GM18861 (cell line): ENCODE measurements at regions not wholly inside any gene's neighbourhood (a gene's known extent, or its start where the extent isn't known, plus 50 kb on each side); places are given as distances from the start of the nearest gene placed in this dataset.

Source experiments
- ATAC-seq: cut with Tn5 transposase; IDR thresholded peaks from one replicate; pipeline ENCODE4 v1.9.1; 2021; ENCODE audit not compliant: unreplicated experiment

DNA sequence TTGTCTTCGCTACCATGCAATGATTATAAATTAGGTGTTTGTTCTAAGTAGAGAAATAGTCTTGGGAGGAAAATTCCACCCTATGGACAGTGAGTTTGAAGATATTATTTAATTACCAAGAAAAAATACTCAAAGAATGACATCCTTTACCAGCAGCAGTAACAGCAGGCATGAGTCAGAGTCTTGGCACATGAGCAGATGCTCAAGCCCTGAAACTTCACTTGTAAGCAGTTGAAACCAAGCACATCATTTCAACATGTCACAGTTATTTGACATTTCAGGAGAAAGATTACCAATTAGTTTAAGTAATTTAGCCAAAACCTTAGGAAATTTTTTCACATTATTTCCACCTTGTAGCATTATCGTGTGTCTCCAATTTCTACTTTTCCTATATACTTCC, 99.2 kb downstream of the C12orf50 start:
- no peak for ATAC-seq

DNA sequence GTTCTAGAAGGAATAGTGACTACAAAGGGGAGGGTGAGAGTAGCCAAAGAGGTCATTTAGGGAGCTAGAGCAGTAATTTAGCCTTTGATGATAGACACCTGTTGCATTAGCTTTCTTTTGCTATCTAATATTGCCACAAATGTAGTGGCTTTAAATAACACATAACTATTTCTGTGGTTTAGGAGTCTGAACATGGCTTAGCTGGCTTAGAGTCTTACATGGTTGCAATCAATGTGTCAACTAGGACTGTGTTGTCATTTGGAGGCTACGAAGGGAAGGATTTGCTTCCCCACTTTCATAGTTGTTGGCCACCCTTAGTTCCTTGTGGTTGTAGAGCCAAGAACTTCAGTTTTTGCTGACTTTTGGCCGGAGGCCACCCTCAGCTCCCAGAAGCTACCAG, 99.9 kb downstream of the C12orf50 start:
- ATAC-seq, result no peak

DNA sequence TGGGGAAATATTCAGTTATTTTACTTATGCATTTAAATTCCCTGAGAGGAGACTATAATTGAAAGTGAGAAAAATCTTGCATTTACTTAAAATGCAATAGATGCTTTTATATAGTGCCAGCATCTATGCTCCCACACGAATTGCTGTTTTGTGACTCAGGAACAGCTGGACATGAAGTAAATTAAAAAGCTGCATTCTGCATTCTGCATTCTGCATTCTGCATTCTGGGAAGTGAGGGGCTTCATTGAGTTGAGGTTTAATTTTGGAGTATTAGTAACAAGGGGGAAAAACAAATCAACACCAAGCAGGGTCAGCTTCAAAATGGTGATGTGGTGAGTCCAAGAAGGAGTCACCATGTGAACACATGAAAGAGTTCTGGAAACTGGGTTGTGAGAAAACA, 101.2 kb downstream of the C12orf50 start:
- no peak for ATAC-seq

DNA sequence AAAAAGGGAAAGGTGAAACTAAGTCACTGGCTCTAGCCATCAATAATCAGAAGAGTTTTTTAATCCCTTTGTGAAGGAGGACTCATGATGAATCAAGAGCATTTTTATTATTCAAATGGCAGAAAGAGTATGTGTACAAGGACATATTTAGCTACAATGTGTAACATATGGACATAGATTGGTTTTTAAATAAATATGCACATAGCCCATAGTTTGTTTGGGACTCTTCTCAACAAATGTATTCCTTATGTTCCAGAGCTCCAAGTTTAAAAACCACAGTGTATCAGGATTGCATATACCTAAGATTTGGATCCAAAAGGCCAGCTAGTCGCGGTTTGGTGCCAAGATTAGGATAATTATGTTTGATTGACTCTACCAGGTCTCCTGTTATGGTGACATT, 104.2 kb downstream of the C12orf50 start:
- no peak for ATAC-seq

DNA sequence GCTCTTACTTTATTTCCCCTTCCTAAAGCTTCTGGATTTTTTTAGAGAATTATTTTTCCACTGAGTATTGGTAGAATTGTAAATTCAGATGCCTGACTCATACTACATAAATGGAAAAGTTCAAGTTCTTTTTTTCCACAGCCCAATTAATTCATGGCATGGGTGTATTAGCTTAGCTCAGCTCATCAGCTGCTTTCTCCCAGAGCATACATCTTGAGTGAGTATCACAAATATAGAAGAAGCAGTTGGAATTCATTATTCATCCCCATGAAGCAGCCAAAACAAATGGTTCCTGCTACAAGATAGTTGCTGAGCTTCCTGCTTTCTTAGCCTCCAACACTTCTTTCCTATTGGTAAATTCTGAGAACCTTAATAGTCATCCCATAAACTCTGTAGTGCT, 105.1 kb downstream of the C12orf50 start:
- no peak for ATAC-seq

DNA sequence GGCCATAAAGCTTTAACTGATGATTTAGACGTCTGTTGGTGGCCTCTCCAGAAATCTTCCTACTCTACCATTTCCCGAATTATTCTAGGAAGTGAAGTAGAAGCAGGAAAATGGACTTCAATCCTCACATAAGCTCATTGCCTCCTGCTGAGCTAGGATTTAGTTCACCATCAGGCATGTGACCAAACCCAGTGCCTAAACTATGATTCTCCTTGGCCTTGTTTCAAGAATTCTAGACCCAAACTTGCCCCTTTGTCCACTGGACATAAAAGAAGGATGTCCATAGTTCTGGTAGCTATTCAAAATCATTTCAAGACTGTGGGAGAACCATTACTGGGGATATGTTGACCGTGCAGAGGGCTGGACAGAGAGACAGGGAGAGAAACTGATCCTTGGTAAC, 105.8 kb downstream of the C12orf50 start:
- no peak for ATAC-seq

DNA sequence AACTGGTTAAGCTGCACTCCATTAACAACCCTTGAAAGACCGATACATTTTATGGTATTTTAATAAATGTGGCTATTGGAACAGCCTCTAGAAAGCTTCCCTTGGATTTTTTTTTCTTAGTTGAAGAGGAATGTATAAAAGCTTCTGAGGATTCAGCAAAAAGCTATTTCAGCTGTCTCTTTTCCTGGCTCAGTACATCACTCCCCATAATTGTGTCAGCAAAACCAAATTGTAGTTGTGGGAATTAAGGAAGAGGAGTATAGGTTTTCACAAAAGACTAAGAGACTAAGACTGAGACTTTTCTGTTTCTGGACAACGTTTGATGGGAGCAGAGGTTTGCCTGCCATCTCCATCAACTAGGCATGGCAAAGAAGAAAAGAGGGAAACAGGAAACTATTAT, 106.5 kb downstream of the C12orf50 start:
- ATAC-seq, result no peak

DNA sequence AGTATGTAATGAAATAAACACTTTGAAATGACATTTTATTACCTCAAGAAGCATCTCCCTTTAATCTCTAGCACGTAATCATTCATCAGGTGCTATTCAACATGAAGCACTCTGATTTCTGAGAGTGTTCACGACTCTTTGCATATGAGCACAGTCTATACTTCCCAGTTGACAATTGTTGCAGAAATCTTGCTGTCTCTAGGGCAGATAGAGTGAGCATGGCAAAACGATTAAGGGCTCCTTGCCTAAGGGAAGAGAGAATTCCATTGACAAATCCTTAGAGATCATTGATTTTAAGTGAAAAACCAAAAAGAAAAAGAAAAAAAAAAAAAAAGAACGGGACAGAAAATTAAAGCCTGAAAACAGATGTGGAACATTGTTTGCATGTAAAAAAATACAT, 107.6 kb downstream of the C12orf50 start:
- ATAC-seq, result no peak

DNA sequence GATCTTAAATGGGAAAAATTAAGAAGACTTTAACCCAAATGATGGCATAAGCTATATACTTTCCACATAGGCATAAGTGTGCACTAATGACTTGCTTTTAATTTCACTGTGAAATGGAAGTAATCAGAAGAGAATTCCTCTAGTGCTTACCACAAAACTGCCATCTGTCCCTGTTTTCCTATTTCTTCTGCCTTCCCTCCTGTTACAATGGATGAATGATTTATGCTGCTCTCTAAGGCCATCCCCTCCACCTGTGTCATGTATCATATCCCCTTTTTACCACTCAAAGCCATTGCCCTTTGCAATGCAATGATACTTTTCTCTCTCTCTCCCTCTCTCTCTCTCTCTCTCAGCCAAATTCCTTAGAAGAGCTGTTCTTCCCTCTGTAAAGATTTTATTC, 109.1 kb downstream of the C12orf50 start:
- no peak for ATAC-seq

DNA sequence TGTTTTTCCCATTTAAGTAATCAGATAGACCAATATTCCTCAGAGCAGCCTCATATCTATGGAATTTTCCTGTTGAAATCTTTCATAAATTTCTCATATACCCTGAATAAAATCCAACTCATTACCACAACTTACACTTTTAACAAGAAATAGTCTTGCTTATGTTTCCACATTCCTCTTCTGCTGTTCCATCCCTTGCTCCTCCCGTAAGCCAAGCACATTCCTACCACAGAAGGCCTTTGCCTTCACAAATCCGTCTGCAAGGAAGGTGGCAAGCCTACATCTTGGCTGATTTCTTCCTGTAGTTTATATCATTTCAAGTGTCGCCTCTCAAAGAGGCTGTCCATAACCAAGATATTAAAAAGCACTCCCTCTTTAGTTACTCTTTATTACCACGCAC, 127.7 kb downstream of the C12orf50 start:
- no peak for ATAC-seq

DNA sequence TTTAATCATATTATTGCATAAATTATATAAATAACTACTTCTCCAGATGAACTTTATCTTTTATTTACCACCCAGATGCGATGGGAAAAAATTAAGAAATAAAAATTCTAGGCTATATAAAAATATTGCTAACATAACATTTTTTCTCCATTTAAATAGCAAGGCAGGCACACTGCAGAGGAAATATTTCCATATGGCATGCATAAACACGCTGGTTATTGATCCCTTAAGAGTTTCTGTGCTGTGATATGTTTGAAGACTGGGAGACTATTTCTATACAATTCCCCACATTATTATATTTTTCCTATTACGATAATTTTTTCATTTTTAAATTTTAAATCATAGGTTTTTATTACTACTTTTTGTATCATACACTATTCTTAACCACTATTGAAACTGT, 131.5 kb downstream of the C12orf50 start:
- no peak for ATAC-seq

DNA sequence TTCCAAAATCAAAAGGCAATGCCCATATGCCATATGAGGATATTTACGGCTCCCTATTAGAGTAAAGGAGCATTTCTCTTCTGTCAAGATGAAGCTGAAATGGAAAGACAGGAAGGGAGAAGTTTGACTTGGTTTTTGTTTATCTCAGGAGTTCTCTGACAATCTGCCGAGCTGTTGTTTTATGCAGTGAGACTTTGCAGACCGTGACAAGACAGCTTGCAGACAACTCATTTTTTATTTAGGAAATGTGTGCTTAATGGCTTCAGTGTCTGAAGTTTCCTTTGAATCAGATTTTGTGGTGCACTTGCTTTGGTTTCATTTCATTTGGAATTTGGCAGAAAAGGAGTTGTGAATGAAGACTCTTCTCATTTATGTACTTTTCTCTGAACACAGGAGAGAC, 145.4 kb downstream of the C12orf50 start:
- no peak for ATAC-seq

DNA sequence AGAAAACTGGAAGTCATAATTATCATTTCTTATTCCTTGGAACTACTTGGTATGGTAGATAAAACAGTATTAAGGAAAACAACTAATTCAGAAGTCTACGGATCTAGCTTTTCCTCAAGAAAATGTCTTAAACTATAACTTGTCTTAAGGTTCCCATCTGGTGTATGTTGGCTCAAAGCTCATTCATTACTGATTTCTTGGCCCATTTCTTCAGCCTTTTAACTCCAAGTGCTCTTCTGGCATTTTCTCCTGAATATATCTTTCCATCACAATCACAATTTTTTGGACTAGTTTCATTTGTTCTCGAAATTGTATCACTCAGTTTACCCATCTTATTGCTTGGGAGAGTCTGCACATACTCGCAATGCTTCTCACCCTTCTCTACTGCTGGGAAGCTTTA, 150.1 kb downstream of the C12orf50 start:
- no peak for ATAC-seq

DNA sequence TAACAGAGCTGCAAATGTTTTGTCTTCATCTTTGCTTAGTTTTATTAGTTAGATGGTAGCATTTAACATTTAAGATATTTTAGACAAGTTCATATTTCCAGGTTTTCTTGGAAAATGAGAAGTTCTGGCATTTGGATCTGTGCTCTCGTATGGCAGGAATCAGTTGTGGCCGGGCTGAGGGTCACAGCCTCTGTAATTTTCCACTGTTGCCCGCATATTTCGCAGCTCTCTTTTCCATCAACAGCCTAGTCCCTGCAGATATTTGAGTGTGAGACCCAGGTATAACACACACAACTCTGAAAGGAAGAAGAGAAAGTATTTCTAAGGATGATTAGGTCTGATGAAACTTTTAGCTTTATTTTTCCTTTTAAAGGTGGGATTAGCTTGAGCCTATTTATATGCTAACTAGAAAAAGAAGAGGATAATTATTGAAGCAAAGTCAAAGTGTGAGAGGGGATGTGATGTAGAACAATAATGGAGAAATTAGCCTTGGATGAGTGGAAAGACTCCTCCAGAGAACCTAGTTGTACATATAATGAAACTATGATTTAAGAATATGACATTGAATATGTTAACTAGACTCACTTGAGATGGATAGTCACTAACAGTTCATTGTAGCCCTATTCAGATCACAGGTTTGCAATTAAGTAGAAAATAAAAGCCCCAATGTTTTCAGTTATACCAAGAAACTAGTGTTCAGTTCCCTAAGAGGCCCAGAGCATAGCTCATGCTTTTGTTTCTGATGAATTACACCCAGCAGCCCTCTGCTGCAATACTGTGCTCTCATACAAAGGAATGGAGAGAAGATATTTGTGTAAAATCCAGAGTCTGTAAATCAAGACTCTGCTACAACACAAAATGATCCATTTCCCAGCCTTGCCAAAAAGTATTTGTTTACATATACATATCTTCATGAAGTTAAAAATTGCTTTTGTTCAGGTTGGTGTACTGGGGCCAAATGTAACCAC, 158.4 kb downstream of the C12orf50 start:
- ATAC-seq, result no peak

DNA sequence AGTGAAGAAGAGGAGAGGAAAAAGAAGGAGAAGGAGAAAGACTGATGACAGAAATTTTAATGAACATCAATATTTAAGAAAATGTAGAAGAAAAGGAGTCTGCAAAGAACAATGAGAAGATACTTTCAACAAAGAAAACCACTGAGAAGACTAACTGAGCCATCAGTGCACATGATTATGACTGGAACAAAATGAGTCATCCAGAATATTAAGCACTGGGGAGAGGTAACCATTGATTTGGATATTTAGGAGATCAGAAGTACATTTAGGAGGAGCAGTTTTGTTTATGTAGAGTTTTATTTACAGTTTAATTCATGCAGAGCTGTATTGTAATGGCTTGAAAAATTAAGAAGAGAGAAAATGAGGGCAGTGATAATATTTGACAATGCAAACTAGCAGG, 159.1 kb downstream of the C12orf50 start:
- ATAC-seq, result peak; percentile 41

DNA sequence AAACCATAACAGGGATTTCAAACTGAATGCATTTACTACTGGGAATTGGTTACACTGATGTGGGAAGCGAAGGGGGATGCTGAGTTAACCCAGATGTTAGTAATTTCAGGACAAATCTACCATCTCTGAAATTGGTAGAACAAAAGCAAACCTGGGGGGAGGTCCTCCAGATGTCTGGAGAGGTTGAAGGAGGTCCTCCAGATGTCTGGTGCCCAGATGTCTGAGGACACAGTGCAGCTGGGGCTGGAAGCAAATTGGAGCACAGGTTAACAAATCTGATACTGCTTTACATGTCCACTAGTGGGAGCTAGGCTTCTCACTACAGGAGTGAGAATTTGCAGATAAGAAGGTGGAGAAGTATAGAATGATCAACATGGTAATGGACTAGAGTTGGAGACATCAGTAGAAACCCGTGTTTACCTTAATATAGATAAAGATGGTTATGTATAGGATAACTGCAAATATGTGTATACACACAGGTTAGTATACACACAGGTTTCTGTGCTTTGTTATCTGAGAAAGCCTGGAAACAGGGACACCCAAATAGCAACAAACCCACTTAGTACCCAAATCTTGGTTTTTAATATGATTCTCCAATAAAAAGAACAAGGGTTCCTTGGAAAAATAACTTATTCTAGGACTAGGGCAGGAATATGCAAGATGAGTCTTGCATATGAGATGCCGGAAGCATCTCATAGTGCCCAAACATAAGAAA, 162.5 kb downstream of the C12orf50 start:
- peak; percentile 50 for ATAC-seq

DNA sequence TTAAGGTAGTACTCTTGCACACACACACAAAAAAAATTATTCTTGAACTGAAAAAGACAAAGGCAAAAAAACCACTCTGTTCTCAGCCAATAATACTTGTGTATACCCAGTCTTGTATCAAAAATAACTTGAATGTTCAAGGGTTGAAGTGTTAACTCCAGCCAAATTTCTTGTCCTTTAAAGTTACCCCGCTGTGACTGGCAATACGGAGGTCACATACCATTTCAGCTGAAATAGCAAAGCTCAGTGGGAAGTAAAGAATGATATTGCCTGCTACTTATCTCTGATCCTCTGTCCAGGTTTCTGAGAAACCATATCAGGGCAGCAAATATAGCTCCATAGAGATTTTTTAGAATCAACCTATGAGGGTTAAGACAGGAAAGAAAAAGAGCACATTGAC, 167.4 kb downstream of the C12orf50 start:
- ATAC-seq, result no peak

DNA sequence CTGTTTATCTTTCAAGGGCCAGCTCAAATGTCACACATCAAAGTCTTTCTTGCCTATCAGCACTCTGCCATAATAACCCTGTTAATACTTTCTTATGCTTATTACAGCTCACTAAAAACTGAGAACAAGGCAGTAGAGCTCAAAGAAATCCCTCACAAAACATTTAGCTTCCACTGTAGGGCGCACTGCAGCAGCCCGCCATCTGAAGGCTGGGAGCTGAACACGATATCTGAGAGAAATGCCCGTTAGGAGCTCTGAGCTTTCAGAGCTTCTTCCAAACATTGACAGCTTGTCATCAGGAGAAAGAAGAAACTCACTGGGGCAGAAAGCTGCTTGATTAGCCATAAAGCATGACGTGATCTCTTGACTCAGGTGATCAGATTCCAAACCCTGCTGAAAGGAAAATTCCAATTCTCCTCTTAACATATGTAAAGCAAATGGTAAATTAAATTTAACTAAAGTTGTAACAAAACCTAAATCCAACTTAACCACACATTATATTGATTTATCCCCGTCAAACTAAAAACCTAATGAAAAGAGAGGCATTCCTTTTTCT, 175.7 kb downstream of the C12orf50 start:
- ATAC-seq, result no peak

DNA sequence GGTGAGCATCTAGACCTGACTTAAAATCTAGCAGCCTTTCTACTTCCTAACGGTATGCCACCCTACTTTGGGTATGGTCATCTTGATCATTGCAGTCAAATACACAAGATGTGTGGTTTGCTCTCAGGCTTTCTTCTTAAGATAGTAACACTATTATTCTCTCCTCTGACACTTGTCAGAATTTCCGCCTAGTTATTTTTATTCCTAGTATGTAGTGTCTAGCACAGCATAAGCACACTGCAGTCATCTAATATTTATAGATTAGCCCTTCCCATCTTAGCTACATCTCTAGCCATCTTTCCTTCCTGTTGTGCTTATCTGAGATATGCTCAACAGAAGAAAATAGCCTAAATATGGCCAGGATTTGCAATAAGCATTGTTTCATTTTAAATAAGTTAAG, 180.1 kb downstream of the C12orf50 start:
- no peak for ATAC-seq

DNA sequence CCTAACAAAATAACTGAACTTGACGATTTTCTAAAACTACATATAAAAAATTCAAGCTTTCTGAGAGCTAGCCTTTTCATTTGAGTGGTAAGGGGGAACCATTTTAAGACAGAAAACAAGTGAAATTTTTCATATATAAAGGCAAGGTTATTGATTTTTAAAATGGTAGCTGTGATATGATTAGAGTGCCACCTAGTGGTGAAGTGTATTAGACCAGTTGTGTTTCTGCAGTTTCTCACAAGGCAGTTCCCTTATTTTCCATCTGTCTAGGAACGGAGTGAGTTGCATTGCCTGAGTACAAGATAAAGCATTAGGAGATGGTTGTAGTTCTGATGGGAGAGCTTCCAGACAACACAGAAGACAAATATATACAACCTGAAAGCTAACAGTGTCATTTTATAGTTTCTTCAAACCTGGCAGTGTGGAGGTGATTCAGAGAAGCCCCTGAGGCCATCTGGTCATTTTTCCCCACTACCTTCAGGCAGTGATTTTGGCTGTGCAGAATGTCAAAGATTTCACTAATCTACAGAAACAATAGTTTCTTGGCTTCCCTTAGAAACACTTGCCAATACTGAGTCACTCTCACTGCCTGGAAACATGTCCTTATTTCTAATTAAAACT, 180.8 kb downstream of the C12orf50 start:
- peak; percentile 71 for ATAC-seq

DNA sequence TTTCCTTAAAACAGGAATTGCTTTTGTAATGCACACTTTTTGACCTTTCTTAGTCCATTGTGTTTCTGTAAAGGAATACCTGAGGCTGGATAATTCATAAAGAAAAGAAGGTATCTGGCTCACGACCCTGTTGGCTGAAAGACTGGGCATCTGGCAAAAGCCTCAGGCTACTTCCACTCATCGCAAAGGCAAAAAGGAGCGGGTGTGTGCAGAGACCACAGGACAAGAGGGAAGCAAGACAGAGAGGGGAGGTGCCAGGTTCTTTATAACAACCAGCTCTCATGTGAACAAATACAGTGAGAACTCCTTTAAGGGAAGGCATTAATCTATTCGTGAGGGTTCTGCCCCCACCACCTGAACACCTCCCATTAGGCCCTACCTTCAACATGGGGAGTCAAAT, 182.1 kb downstream of the C12orf50 start:
- ATAC-seq, result no peak

DNA sequence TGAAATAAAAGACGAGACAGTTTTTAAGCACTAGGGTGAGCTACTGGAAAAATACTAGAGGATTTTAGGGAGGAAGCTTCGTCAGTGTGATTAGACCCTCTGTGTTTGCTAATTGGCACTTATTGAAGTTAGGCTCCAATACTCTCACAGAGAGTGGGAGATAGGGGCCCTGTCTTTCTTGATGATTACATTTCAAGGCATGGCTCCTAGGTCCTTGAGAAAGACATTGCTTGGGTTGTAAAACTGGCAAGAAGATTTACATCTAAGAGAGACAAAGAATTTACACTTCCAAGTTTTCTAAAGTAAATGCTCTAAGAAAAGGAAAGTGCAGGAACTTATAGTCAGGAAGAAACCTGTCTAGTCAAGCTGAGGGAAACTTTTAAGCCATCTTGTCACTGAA, 183.2 kb downstream of the C12orf50 start:
- ATAC-seq, result no peak
